ENCODE measurements at regions not wholly inside any gene's neighbourhood (a gene's known extent, or its start where the extent isn't known, plus 50 kb on each side); places are given as distances from the start of the nearest gene placed in this dataset.

DNA sequence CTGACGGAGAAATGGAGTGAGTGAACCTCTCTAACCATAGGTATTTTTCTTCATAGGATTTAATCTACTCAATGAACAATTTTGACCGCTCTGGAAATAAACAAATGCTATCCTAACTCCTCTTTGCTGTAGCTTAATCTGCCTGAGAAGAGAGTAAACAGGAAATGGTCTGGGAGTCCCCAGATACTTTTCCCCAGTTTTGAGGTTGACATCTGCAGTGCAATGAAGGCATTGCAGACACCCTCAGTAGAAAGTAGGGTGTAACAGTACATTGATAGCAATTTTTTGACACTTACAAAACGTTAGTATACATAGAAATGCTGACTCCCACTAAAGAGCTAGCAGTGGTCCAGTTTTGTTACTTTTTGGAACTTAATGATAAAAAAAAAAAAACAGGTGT is 495.9 kb upstream of the FAM241A start:
- no peak overlapping the region for H2BK15ac ChIP-seq (ENCODE audit: low read depth, low read length)
- H3K4me3 ChIP-seq (ENCODE audit: insufficient read depth, low read depth, low read length): no peak overlapping the region
- H3K9me3 ChIP-seq (ENCODE audit: control insufficient read depth, insufficient read depth, low read length): no peaks in the 10 kb centered on the region
- ATAC-seq (ENCODE audit: low read depth): no peak
- no peak overlapping the region for H3K14ac ChIP-seq (replicated peaks; ENCODE audit: low read depth, low read length)
- peaks cover 1% of the 10 kb centered on the region; the same call in 1 of the 2 replicates for H3K27me3 ChIP-seq (ENCODE audit: control insufficient read depth, insufficient read depth, low read length)
- H3K79me1 ChIP-seq (ENCODE audit: low read depth in 1 of 2, low read length in 2 of 2): no peaks in the 10 kb centered on the region
- H4K5ac ChIP-seq (ENCODE audit: low read depth, low read length): no peak overlapping the region
- no peaks in the 10 kb centered on the region for H4K20me1 ChIP-seq (ENCODE audit: insufficient read depth, low read length)
- no peaks in the 10 kb centered on the region for H3K36me3 ChIP-seq (ENCODE audit: control insufficient read depth, insufficient read depth, low read length)
- no peak overlapping the region for H3K4ac ChIP-seq (ENCODE audit: low read depth, low read length)
- dilution Hi-C loops (cut with HindIII; ENCODE audit: low sequenced_read_pairs, unreplicated experiment) (no loop called here), intact Hi-C loops (cut with micrococcal nuclease) (no loop called here), in situ Hi-C loops (cut with MboI; ENCODE audit: low sequenced_read_pairs) (loop anchor here (10.0 to 25.0 kb wide), 3 partner anchors 205 to 687 kb away; no protein-coding TSS in a partner anchor)
- H2BK20ac ChIP-seq (ENCODE audit: low read depth, low read length): no peak overlapping the region
- no peak overlapping the region for H3K18ac ChIP-seq (ENCODE audit: low read depth, low read length)
- CTCF ChIA-PET: interaction anchor here (0.6 to 0.7 kb wide), 2 partner anchors 8 to 31 kb away, joined by 3 read pairs; no protein-coding TSS in a partner anchor
- no CpG with 5 or more reads among the region's 3 CpGs for WGBS, 2 experiments (ENCODE audit: extremely low coverage in 2 of 2, insufficient read length in 1 of 2)
- no peaks in the 10 kb centered on the region for H3K9me1 ChIP-seq (ENCODE audit: insufficient read depth, low read length)
- H3K4me1 ChIP-seq (ENCODE audit: control insufficient read depth, insufficient read depth, low read length): no peaks in the 10 kb centered on the region
- no peak overlapping the region for H4K91ac ChIP-seq (ENCODE audit: insufficient read depth, low read depth, low read length)
- H3K4me2 ChIP-seq (ENCODE audit: low read depth, low read length): no peak overlapping the region
- H2AK9ac ChIP-seq (replicated peaks; ENCODE audit: low read depth, low read length, poor library complexity): no peak overlapping the region
- H3K23ac ChIP-seq (ENCODE audit: low read depth, low read length): no peak overlapping the region
- no peak for DNase-seq
- POLR2A ChIA-PET (ENCODE audit: unreplicated experiment): no interaction called here
- no TSS peak for BruUV-seq (replicated peaks)
- no peak overlapping the region for H2AK5ac ChIP-seq (ENCODE audit: low read depth, low read length)
- no peak overlapping the region for H2BK120ac ChIP-seq (ENCODE audit: low read depth, low read length)
- TF ChIP-seq, protein P1, sequence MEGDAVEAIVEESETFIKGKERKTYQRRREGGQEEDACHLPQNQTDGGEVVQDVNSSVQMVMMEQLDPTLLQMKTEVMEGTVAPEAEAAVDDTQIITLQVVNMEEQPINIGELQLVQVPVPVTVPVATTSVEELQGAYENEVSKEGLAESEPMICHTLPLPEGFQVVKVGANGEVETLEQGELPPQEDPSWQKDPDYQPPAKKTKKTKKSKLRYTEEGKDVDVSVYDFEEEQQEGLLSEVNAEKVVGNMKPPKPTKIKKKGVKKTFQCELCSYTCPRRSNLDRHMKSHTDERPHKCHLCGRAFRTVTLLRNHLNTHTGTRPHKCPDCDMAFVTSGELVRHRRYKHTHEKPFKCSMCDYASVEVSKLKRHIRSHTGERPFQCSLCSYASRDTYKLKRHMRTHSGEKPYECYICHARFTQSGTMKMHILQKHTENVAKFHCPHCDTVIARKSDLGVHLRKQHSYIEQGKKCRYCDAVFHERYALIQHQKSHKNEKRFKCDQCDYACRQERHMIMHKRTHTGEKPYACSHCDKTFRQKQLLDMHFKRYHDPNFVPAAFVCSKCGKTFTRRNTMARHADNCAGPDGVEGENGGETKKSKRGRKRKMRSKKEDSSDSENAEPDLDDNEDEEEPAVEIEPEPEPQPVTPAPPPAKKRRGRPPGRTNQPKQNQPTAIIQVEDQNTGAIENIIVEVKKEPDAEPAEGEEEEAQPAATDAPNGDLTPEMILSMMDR (conservative IDR thresholded peaks at IDR 0.05; ENCODE audit: low read depth, low read length): no peak
- no peak for TF ChIP-seq NFE2L2 (IDR thresholded peaks at IDR 0.05; ENCODE audit: low read depth, low read length)
- no peak for TF ChIP-seq POLR2A (IDR thresholded peaks at IDR 0.05; ENCODE audit: low read depth, low read length)
- no peak for TF ChIP-seq BHLHE40 (IDR thresholded peaks at IDR 0.05; ENCODE audit: low read depth, low read length)
- TF ChIP-seq RAD21 (IDR thresholded peaks at IDR 0.05; ENCODE audit: low read length): no peak
- TF ChIP-seq MAFK (IDR thresholded peaks at IDR 0.05; ENCODE audit: low read depth, low read length): no peak
- TF ChIP-seq SMC3 (IDR thresholded peaks at IDR 0.05; ENCODE audit: low read depth, low read length): no peak
- TF ChIP-seq, protein P2, sequence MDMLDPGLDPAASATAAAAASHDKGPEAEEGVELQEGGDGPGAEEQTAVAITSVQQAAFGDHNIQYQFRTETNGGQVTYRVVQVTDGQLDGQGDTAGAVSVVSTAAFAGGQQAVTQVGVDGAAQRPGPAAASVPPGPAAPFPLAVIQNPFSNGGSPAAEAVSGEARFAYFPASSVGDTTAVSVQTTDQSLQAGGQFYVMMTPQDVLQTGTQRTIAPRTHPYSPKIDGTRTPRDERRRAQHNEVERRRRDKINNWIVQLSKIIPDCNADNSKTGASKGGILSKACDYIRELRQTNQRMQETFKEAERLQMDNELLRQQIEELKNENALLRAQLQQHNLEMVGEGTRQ (IDR thresholded peaks at IDR 0.05; ENCODE audit: low read depth, low read length): no peak
- H3K56ac ChIP-seq (ENCODE audit: extremely low read depth, insufficient read depth, low read length): no peak overlapping the region
- no peak overlapping the region for H2BK5ac ChIP-seq (ENCODE audit: low read depth, low read length, poor library complexity, severe bottlenecking)
- no peak overlapping the region for H4K8ac ChIP-seq (ENCODE audit: low read depth in 2 of 2, low read length in 2 of 2)
- H2AFZ ChIP-seq (replicated peaks; ENCODE audit: low read length, poor library complexity): no peak overlapping the region
- H3K27ac ChIP-seq (ENCODE audit: insufficient read depth, low read length): no peak overlapping the region
- no peak overlapping the region for H3K9ac ChIP-seq (ENCODE audit: low read depth, low read length)

Measured in IMR-90 (cell line).